ENCODE measurements at regions not wholly inside any gene's neighbourhood (a gene's known extent, or its start where the extent isn't known, plus 50 kb on each side); places are given as distances from the start of the nearest gene placed in this dataset.
A peak's percentile ranks its signal among the peaks of the same experiment; 100 is the strongest.
"Not testable (repeated sequence)": the region's sequence is repeated elsewhere in the genome, so short reads cannot be mapped to it uniquely, and the experiment has no call there.

GRCh38 chr4:57200799-57201327, 90.7 kb upstream of the IGFBP7 start:
- no peak for DNase-seq (ENCODE audit: low spot score)
- in situ Hi-C loops (cut with HindIII; ENCODE audit: low sequenced_read_pairs), result no loop called here

DNA sequence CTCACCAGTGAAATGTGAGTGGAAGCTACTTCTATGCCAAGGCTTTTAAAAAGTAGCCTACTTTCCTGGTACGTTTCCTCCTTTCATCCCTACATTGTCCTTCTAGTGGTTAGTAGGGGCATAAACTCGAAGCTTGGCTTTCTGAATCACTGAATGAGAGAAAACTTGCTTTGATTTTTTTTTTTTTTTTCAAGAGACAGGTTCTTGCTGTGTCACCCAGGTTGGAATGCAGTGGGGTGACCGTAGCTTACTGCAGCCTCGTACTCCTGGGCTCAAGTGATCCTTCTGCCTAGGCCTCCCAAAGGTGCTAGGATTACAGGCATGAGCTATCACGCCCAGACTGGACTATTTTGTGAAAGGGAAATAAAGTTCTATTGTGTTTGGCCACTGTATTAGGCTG, 89.1 kb upstream of the IGFBP7 start:
- no peak for DNase-seq (ENCODE audit: low spot score)
- in situ Hi-C loops (cut with HindIII; ENCODE audit: low sequenced_read_pairs), result no loop called here

GRCh38 chr4:57195622-57196021, 85.4 kb upstream of the IGFBP7 start:
- in situ Hi-C loops (cut with HindIII; ENCODE audit: low sequenced_read_pairs), result no loop called here
- DNase-seq (ENCODE audit: low spot score), result no peak

GRCh38 chr4:57194068-57194611, 84.0 kb upstream of the IGFBP7 start:
- in situ Hi-C loops (cut with HindIII; ENCODE audit: low sequenced_read_pairs), result no loop called here
- no peak for DNase-seq (ENCODE audit: low spot score)

DNA sequence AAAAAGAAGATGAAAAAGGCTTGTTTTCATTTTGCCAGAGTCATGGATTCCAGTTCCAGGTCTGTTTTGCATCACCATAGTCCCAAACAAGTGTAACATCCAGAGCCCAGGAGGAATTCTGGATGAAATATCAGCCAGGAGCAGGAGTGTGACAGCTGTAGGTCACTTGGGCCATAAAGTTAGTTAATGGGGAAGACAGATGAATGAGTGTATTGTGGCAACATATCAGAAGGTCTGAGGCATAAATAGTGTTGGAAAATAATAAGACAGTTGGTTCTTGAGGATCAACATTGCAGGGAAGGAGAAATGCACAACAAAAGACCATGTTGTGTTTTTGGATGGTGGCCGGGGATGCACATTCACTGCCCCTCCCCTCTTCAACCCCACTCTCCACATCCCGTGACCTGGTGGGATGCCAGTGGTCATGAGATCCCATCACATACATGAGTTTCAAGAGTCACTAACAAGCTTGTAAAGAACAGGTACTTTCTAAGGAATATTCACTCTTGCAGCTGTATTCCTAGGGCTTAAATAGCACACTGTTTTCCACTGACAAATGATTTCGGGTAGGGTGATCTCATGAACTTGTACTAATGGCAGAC, 83.1 kb upstream of the IGFBP7 start:
- DNase-seq (ENCODE audit: low spot score), result no peak
- in situ Hi-C loops (cut with HindIII; ENCODE audit: low sequenced_read_pairs), result no loop called here

DNA sequence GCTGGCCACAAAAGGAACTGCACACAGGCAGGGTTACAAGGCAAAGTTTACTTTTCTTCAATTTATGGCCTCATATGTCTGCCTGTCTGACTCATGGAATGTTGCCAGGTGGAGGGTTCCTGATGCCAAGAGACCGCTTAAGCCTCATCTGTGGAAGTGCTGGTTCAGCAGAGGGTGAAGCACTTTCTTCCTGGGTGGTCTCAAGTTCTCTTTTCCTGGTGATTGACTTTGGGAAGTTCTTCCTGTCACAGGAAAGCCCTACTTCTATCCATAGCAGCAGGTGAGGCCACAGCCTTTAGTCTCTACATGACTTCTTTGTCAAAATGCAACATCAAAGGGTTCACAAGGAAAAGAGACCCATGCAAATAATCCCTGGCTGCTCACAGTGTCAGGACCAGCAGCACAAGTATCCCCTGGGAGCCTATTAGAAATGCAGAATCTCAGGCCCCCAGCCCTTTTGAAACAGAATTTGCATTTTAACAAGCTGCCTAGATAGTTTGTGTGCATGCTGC, 81.4 kb upstream of the IGFBP7 start:
- no peak for DNase-seq (ENCODE audit: low spot score)
- in situ Hi-C loops (cut with HindIII; ENCODE audit: low sequenced_read_pairs), result no loop called here

GRCh38 chr4:57190601-57191481, 80.7 kb upstream of the IGFBP7 start:
- no peak for DNase-seq (ENCODE audit: low spot score)
- in situ Hi-C loops (cut with HindIII; ENCODE audit: low sequenced_read_pairs), result no loop called here

DNA sequence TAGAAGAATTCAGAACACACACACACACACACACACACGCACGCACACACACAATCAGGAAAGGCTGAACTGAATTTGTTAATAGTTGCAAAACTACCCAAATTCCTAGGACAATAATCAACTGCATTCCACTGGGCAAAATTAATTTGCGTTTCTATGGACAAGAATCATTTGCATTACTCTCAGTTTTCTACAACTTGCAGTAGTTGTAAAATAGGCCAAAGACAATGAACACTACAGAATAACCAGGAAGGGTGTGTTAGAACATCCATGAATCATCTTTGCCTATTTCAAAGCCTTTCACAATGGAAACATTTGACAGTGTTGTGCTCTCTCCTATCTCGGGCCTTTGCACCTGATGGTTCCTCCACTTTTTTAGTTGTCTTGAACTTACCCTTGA, 77.1 kb upstream of the IGFBP7 start:
- in situ Hi-C loops (cut with HindIII; ENCODE audit: low sequenced_read_pairs), result no loop called here
- no peak for DNase-seq (ENCODE audit: low spot score)

- in situ Hi-C loops (cut with HindIII; ENCODE audit: low sequenced_read_pairs), result no loop called here
- no peak for DNase-seq (ENCODE audit: low spot score)
These were observed 74.3 kb upstream of the IGFBP7 start for GRCh38 chr4:57184378-57185029.

DNA sequence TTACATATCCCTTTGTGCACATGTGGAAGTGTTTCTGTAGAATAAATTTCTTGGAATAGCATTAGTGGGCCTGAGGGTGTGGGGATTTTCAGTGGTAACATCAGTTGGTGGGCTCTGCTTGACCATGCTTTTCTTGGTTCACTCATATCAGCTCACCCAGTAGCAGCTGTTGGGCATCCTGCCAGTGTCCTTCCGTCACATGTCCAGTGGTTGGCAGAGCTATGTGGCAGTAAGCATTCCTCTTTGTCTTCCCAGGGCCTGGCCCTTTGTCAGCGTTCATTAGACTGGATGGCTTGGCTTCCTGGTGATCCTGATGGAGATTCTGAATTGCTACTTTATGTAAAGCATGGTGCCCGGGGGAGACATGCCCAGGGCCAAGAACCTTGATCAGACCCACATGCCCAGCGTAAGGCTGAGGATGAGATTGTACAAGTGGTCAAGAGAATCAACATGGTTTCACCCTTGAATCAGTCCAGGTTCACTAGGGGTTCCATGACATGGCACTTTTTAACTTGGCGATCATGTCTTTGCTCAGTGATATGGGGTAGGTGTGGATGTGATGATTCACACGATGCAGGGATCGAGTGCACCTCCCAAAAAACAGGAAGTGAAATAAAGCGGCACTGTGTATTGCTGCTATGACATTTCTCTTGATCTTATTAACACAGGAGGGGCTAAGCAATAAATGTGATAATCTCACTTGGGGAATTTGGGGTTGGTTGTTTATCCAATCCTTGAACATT, 72.1 kb upstream of the IGFBP7 start:
- in situ Hi-C loops (cut with HindIII; ENCODE audit: low sequenced_read_pairs), result no loop called here
- DNase-seq (ENCODE audit: low spot score), result peak; percentile 3

- in situ Hi-C loops (cut with HindIII; ENCODE audit: low sequenced_read_pairs); DNase-seq (ENCODE audit: low spot score): not testable (repeated sequence)
These were observed 63.0 kb upstream of the IGFBP7 start for GRCh38 chr4:57173136-57173535.

DNA sequence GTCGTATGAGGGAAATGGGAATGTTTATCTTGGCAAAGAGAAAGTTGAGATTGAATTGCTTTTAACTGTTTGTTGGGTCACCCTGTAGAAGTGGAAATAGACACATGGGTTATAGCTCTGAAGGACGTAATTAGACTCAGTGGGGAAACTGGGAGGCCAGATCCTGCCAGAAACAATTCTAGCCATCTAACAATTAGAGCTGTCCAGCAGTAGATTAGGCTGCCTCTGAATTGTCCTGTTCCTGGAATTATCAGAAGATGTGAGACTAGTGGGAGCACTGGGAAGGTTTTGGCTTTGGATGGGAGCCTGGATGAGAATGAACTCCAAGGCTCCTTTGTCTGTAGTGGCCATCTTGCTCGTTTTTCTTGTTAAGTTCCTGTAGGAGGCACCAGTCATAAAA, 61.9 kb upstream of the IGFBP7 start:
- DNase-seq (ENCODE audit: low spot score), result no peak

GRCh38 chr4:57168982-57169381, 58.8 kb upstream of the IGFBP7 start:
- in situ Hi-C loops (cut with HindIII; ENCODE audit: low sequenced_read_pairs), result no loop called here
- DNase-seq (ENCODE audit: low spot score), result no peak

More for the DNA sequence above, 61.9 kb upstream of the IGFBP7 start:
- in situ Hi-C loops (cut with HindIII; ENCODE audit: low sequenced_read_pairs), result no loop called here

GRCh38 chr4:57163530-57164459, 53.6 kb upstream of the IGFBP7 start:
- in situ Hi-C loops (cut with HindIII; ENCODE audit: low sequenced_read_pairs), result no loop called here
- peak; percentile 72 for DNase-seq (ENCODE audit: low spot score)

GRCh38 chr4:57162499-57163019, 52.4 kb upstream of the IGFBP7 start:
- DNase-seq (ENCODE audit: low spot score), result no peak
- in situ Hi-C loops (cut with HindIII; ENCODE audit: low sequenced_read_pairs), result no loop called here

Measured in G401 (cell line).